SU-DHL-6 (cell line): ENCODE measurements at regions not wholly inside any gene's neighbourhood (a gene's known extent, or its start where the extent isn't known, plus 50 kb on each side); places are given as distances from the start of the nearest gene placed in this dataset.

Source experiments
- H2AFZ ChIP-seq: fragments of 200-600 bp; sonication (generic); 2 replicates; pipeline ENCODE4 v1.6.1; 2014; ENCODE audit warnings: low read depth, mild to moderate bottlenecking, moderate library complexity, mixed read lengths, antibody characterized with exemption, low read length; ENCODE audit not compliant: severe bottlenecking
- H3F3A ChIP-seq: fragments of 200-600 bp; shearing (Covaris generic); 2 replicates; pipeline ENCODE4 v1.6.0; 2016; ENCODE audit warnings: antibody characterized with exemption, mild to moderate bottlenecking; ENCODE audit not compliant: insufficient read depth
- H3K27ac ChIP-seq: fragments of 200-600 bp; sonication (generic); 2 replicates; pipeline ENCODE4 v1.5.1; 2016; ENCODE audit warnings: low read depth, mild to moderate bottlenecking, low read length, moderate library complexity, mixed read lengths
- H3K27me3 ChIP-seq: fragments of 200-600 bp; sonication (generic), shearing (Covaris generic); 2 replicates; pipeline ENCODE4 v1.6.0; 2014; ENCODE audit warnings: mild to moderate bottlenecking, low read length
- H3K36me3 ChIP-seq: fragments of 200-600 bp; sonication (generic); 2 replicates; pipeline ENCODE4 v1.6.1; 2014; ENCODE audit warnings: mild to moderate bottlenecking, low read length, mixed read lengths
- H3K4me2 ChIP-seq: fragments of 300-600, 200-600 bp; shearing (Covaris generic), sonication (generic); 2 replicates; pipeline ENCODE4 v1.6.0; 2014; ENCODE audit warnings: low read length, low read depth, mild to moderate bottlenecking; ENCODE audit not compliant: poor library complexity, severe bottlenecking
- H3K4me3 ChIP-seq: fragments of 200-600 bp; sonication (generic); 2 replicates; pipeline ENCODE4 v1.5.1; 2014; ENCODE audit warnings: antibody characterized with exemption, low read length, mild to moderate bottlenecking, mixed read lengths; ENCODE audit not compliant: insufficient read depth, poor library complexity, severe bottlenecking
- H3K79me2 ChIP-seq: fragments of 200-600 bp; sonication (generic); 2 replicates; pipeline ENCODE4 v1.6.1; 2014; ENCODE audit warnings: mild to moderate bottlenecking, low read length, moderate library complexity; ENCODE audit not compliant: insufficient read depth
- H3K9ac ChIP-seq: fragments of 200-600 bp; sonication (generic); 2 replicates; pipeline ENCODE4 v1.7.0; 2014; ENCODE audit warnings: mild to moderate bottlenecking, low read length
- H3K9me2 ChIP-seq: fragments of 200-600 bp; sonication (generic); replicated peaks from 2 replicates; pipeline ENCODE4 v1.6.1; 2014; ENCODE audit warnings: low read length; ENCODE audit not compliant: insufficient read depth
- H3K9me3 ChIP-seq: fragments of 200-600 bp; sonication (generic); 2 replicates; pipeline ENCODE4 v1.6.1; 2014; ENCODE audit warnings: low read length, mixed read lengths; ENCODE audit not compliant: insufficient read depth
- H4K20me1 ChIP-seq: fragments of 200-600 bp; sonication (generic); 2 replicates; pipeline ENCODE4 v1.6.1; 2014; ENCODE audit warnings: low read depth, mild to moderate bottlenecking, antibody characterized with exemption, low read length, moderate library complexity, mixed read lengths
- CTCF ChIP-seq: fragments of 200-600 bp; sonication (generic); IDR thresholded peaks from one replicate; pipeline ENCODE4 v1.5.1; 2017; ENCODE audit warnings: antibody characterized with exemption, mild to moderate bottlenecking, low read length, moderate library complexity; ENCODE audit not compliant: insufficient read depth, poor library complexity, severe bottlenecking
- EZH2phosphoT487 ChIP-seq: fragments of 200-600 bp; sonication (generic), shearing (Covaris generic); conservative IDR thresholded peaks from 2 replicates; pipeline ENCODE4 v1.6.1; 2018; ENCODE audit warnings: mild to moderate bottlenecking, antibody characterized with exemption, low read length, moderate library complexity, mixed read lengths

DNA sequence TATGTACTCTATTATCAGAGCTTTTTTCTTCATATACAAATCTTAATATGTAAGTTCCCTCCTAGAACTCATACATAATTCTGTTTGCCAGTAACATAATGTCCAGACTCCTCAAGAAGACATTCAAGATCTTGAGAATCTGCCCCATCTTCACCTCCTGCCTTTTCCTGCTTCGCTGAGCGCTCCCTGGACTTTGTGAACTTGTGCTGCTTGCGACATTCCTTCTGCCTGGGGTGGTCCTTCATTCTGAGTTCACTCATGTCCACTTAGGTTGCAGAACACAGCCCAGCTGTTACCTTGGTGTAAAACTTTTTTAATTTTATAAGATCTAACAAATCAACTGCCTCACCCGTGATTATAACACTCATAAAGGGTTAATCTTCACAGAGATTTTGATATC is 478.5 kb upstream of the EPHA3 start:
- H3F3A ChIP-seq, result no peaks in the 10 kb centered on the region
- H4K20me1 ChIP-seq, result no peaks in the 10 kb centered on the region
- H3K27ac ChIP-seq, result no peak overlapping the region
- H3K4me3 ChIP-seq, result no peak overlapping the region
- no peaks in the 10 kb centered on the region for H3K9me2 ChIP-seq
- H3K27me3 ChIP-seq, result no peaks in the 10 kb centered on the region
- H3K9me3 ChIP-seq, result no peaks in the 10 kb centered on the region
- H3K79me2 ChIP-seq, result no peaks in the 10 kb centered on the region
- no peak overlapping the region for H3K9ac ChIP-seq
- TF ChIP-seq CTCF, result no peak
- TF ChIP-seq EZH2phosphoT487, result no peak
- H3K4me2 ChIP-seq, result no peak overlapping the region
- no peak overlapping the region for H2AFZ ChIP-seq
- H3K36me3 ChIP-seq, result no peaks in the 10 kb centered on the region

DNA sequence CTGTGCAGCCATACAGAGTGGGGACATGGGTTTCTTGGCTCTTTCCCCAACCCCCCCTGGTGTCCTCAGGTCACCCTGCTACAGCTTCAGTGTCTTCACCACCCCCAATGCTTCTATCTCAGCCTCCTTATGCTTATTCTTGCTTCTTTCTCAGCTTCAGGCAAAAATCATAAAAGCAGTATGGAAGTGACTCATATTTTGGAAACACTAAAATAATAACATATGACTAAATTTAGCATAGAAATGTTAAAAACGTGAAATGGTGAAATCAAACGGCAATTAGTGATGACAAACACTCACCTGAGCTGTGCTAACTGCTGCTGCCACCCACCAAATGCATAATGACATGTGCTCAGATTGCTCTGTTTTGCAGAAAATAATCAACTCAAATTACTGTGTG is 475.2 kb upstream of the EPHA3 start:
- H3K9ac ChIP-seq, result no peak overlapping the region
- H2AFZ ChIP-seq, result no peak overlapping the region
- H3K79me2 ChIP-seq, result no peaks in the 10 kb centered on the region
- H3K9me2 ChIP-seq, result no peaks in the 10 kb centered on the region
- TF ChIP-seq CTCF, result no peak
- TF ChIP-seq EZH2phosphoT487, result no peak
- no peaks in the 10 kb centered on the region for H3K36me3 ChIP-seq
- H3K4me3 ChIP-seq, result no peak overlapping the region
- no peaks in the 10 kb centered on the region for H3F3A ChIP-seq
- H3K9me3 ChIP-seq, result no peaks in the 10 kb centered on the region
- no peaks in the 10 kb centered on the region for H4K20me1 ChIP-seq
- no peaks in the 10 kb centered on the region for H3K27me3 ChIP-seq
- no peak overlapping the region for H3K27ac ChIP-seq
- no peak overlapping the region for H3K4me2 ChIP-seq

- no peak overlapping the region for H3K4me3 ChIP-seq
- H3K79me2 ChIP-seq, result no peaks in the 10 kb centered on the region
- H3K27me3 ChIP-seq, result no peaks in the 10 kb centered on the region
- no peak overlapping the region for H2AFZ ChIP-seq
- no peak overlapping the region for H3K9ac ChIP-seq
- TF ChIP-seq CTCF (no peak), EZH2phosphoT487 (no peak)
- H4K20me1 ChIP-seq, result no peaks in the 10 kb centered on the region
- H3K4me2 ChIP-seq, result no peak overlapping the region
- H3K27ac ChIP-seq, result no peak overlapping the region
- H3F3A ChIP-seq, result no peaks in the 10 kb centered on the region
- no peaks in the 10 kb centered on the region for H3K36me3 ChIP-seq
- H3K9me3 ChIP-seq, result no peaks in the 10 kb centered on the region
- H3K9me2 ChIP-seq, result no peaks in the 10 kb centered on the region
Observed at GRCh38 chr3:88640581-88640980, 466.8 kb upstream of the EPHA3 start.
